Tibial nerve (tissue), 4 donors: ENCODE measurements at regions not wholly inside any gene's neighbourhood (a gene's known extent, or its start where the extent isn't known, plus 50 kb on each side); places are given as distances from the start of the nearest gene placed in this dataset.

Experiments used
- DNase-seq, 2 donors: peaks; one replicate each; pipeline ENCODE4 v3.0.0-alpha.2; 2019; ENCODE audit warnings: low spot score in 2 of 2
- H3K27ac ChIP-seq, 4 donors: fragments of 200-600 bp; sonication (generic) in 3 of 4; one replicate each; pipeline ENCODE4 v1.5.1; 2017 to 2019; ENCODE audit warnings: mild to moderate bottlenecking in 1 of 4
- H3K27me3 ChIP-seq, 2 donors: fragments of 200-600 bp; sonication (generic) in 1 of 2; one replicate each; pipeline versions ENCODE4 v1.5.1 to v1.6.0; 2017 to 2019
- H3K36me3 ChIP-seq, 3 donors: fragments of 200-600 bp; sonication (generic); one replicate each; pipeline ENCODE4 v1.5.1; 2018 to 2019
- H3K4me1 ChIP-seq, 4 donors: fragments of 200-600 bp; sonication (generic) in 3 of 4; one replicate each; pipeline ENCODE4 v1.5.1; 2017 to 2019
- H3K4me3 ChIP-seq, 4 donors: fragments of 200-600 bp; sonication (generic) in 3 of 4; one replicate each; pipeline ENCODE4 v1.5.1; 2017 to 2019; ENCODE audit warnings: mild to moderate bottlenecking in 1 of 4, moderate library complexity in 1 of 4
- H3K9me3 ChIP-seq, 4 donors: fragments of 200-600 bp; sonication (generic) in 3 of 4; one replicate each; pipeline ENCODE4 v1.5.1; 2017 to 2019
- CTCF ChIP-seq, 5 experiments: fragments of 200-600 bp in 3 of 5; fragments of 450-650 bp in 2 of 5; sonication (generic) in 3 of 5; IDR thresholded peaks; one replicate each; pipeline ENCODE4 v1.5.1; 2016 to 2019; ENCODE audit warnings: antibody characterized with exemption in 5 of 5, mild to moderate bottlenecking in 3 of 5, moderate library complexity in 2 of 5
- EP300 ChIP-seq, 2 donors: sonication (generic); formaldehyde crosslinking; IDR thresholded peaks; one replicate each; pipeline ENCODE4 v1.6.1; 2017; ENCODE audit warnings: antibody characterized with exemption in 2 of 2, mild to moderate bottlenecking in 1 of 2
- POLR2A ChIP-seq, 2 donors: fragments of 450-650 bp; IDR thresholded peaks; one replicate each; pipeline ENCODE4 v1.6.1; 2017; ENCODE audit warnings: antibody characterized with exemption in 2 of 2, mild to moderate bottlenecking in 2 of 2, moderate library complexity in 2 of 2
- WGBS, 2 donors: methylation state at CpG; one replicate each; pipeline ENCODE4 v1.1.5; 2018; 5-methylcytosine and 5-hydroxymethylcytosine counted together

GRCh38 chrX:120819126-120819525, 56.5 kb downstream of the CT47B1 start:
- no peak overlapping the region for H3K27ac ChIP-seq
- H3K4me3 ChIP-seq = no peak overlapping the region
- H3K27me3 ChIP-seq = no peaks in the 10 kb centered on the region
- H3K36me3 ChIP-seq = no peaks in the 10 kb centered on the region
- WGBS, 2 donors = 69 to 76% methylated on average over 2 of the region's 2 CpGs
- H3K4me1 ChIP-seq = no peaks in the 10 kb centered on the region
- no peaks in the 10 kb centered on the region for H3K9me3 ChIP-seq
- DNase-seq = no peak
- TF ChIP-seq POLR2A (IDR thresholded peaks at IDR 0.05) (no peak), EP300 (IDR thresholded peaks at IDR 0.05) (no peak), CTCF (IDR thresholded peaks at IDR 0.05) (no peak)

GRCh38 chrX:120813982-120814381, 61.7 kb downstream of the CT47B1 start:
- no peak for TF ChIP-seq EP300 (IDR thresholded peaks at IDR 0.05)
- no peak for TF ChIP-seq POLR2A (IDR thresholded peaks at IDR 0.05)
- TF ChIP-seq CTCF (IDR thresholded peaks at IDR 0.05) = no peak
- H3K4me1 ChIP-seq = no peaks in the 10 kb centered on the region
- 28 to 41% methylated on average over 5 of the region's 5 CpGs for WGBS, 2 donors

GRCh38 chrX:120801426-120801825, 74.2 kb downstream of the CT47B1 start:
- DNase-seq = no peak
- no peaks in the 10 kb centered on the region for H3K27me3 ChIP-seq
- TF ChIP-seq EP300 (IDR thresholded peaks at IDR 0.05) (no peak), POLR2A (IDR thresholded peaks at IDR 0.05) (no peak), CTCF (IDR thresholded peaks at IDR 0.05) (no peak)
- no peaks in the 10 kb centered on the region for H3K9me3 ChIP-seq
- no peaks in the 10 kb centered on the region for H3K36me3 ChIP-seq
- H3K27ac ChIP-seq = no peak overlapping the region
- 79% methylated on average over 4 of the region's 4 CpGs; no CpG with 5 or more reads in 1 of the 2 donors for WGBS, 2 donors
- no peak overlapping the region for H3K4me3 ChIP-seq
- no peaks in the 10 kb centered on the region for H3K4me1 ChIP-seq

More at GRCh38 chrX:120813982-120814381, 61.7 kb downstream of the CT47B1 start:
- Histone ChIP-seq H3K4me3 (no peak overlapping the region), H3K27ac (no peak overlapping the region), H3K9me3 (no peaks in the 10 kb centered on the region), H3K27me3 (no peaks in the 10 kb centered on the region), H3K36me3 (no peaks in the 10 kb centered on the region)
- DNase-seq = no peak

- TF ChIP-seq POLR2A (IDR thresholded peaks at IDR 0.05) = no peak
- no peak for TF ChIP-seq EP300 (IDR thresholded peaks at IDR 0.05)
- no peak for TF ChIP-seq CTCF (IDR thresholded peaks at IDR 0.05)
- WGBS, 2 donors = 36 to 56% methylated on average over 3 of the region's 3 CpGs
- no peak overlapping the region for H3K4me3 ChIP-seq
- no peaks in the 10 kb centered on the region for H3K27me3 ChIP-seq
- no peaks in the 10 kb centered on the region for H3K9me3 ChIP-seq
- no peaks in the 10 kb centered on the region for H3K36me3 ChIP-seq
- no peaks in the 10 kb centered on the region for H3K4me1 ChIP-seq
- no peak overlapping the region for H3K27ac ChIP-seq
- DNase-seq = no peak
Measured at GRCh38 chrX:120797188-120797851, 78.3 kb downstream of the CT47B1 start.

- no peaks in the 10 kb centered on the region for H3K27me3 ChIP-seq
- WGBS, 2 donors = 69 to 100% methylated on average over 2 of the region's 2 CpGs
- H3K27ac ChIP-seq = no peak overlapping the region
- peaks cover 0 to 6% (median 2%) of the 10 kb centered on the region in 4 donors for H3K4me1 ChIP-seq
- no peaks in the 10 kb centered on the region for H3K36me3 ChIP-seq
- no peak for DNase-seq
- H3K4me3 ChIP-seq = no peak overlapping the region
- TF ChIP-seq EP300 (IDR thresholded peaks at IDR 0.05) (no peak), CTCF (IDR thresholded peaks at IDR 0.05) (no peak), POLR2A (IDR thresholded peaks at IDR 0.05) (no peak)
- no peaks in the 10 kb centered on the region for H3K9me3 ChIP-seq
Measured at GRCh38 chrX:120795301-120795700, 80.4 kb downstream of the CT47B1 start.
